ENCODE measurements at regions not wholly inside any gene's neighbourhood (a gene's known extent, or its start where the extent isn't known, plus 50 kb on each side); places are given as distances from the start of the nearest gene placed in this dataset.

GRCh38 chr2:46839045-46839444, 76.6 kb downstream of the MCFD2 start:
- intact Hi-C loops (cut with DNase I): no loop called here
- no peak overlapping the region for H3K4me3 ChIP-seq
- ATAC-seq: no peak

DNA sequence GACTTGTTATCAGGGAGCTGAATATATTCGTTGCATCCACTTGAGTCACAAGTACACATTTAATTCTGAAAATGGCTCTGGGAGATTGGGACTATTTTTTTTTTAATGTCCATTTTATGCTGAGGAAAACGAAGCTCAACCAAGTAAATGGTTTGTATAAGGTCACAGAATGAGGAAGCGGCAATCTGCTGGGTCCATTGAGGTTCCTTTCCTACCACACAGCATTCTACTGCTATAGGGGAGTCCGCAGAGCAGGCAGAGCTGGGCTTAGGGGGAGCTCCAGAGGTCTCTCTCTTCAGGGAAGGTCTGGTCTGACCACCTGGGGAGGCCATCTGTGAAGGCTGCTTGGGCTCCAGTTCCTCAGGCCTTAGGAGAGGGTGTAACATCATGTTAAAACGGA, 77.9 kb downstream of the MCFD2 start:
- WGBS, 3 donors: 90 to 95% (median 93%) methylated on average over 5 of the region's 5 CpGs
- Histone ChIP-seq H3K27me3 (ENCODE audit: insufficient read depth in 3 of 3, low read length in 2 of 3) (no peaks in the 10 kb centered on the region), H3K4me3 (no peak overlapping the region), H3K4me1 (no peaks in the 10 kb centered on the region), H3K36me3 (ENCODE audit: insufficient read depth in 1 of 2, low read depth in 1 of 2) (no peaks in the 10 kb centered on the region), H3K27ac (no peak overlapping the region), H3K9me3 (no peaks in the 10 kb centered on the region)
- ATAC-seq (no peak), DNase-seq (no peak)
- intact Hi-C loops (cut with DNase I): no loop called here
- TF ChIP-seq, protein P1, sequence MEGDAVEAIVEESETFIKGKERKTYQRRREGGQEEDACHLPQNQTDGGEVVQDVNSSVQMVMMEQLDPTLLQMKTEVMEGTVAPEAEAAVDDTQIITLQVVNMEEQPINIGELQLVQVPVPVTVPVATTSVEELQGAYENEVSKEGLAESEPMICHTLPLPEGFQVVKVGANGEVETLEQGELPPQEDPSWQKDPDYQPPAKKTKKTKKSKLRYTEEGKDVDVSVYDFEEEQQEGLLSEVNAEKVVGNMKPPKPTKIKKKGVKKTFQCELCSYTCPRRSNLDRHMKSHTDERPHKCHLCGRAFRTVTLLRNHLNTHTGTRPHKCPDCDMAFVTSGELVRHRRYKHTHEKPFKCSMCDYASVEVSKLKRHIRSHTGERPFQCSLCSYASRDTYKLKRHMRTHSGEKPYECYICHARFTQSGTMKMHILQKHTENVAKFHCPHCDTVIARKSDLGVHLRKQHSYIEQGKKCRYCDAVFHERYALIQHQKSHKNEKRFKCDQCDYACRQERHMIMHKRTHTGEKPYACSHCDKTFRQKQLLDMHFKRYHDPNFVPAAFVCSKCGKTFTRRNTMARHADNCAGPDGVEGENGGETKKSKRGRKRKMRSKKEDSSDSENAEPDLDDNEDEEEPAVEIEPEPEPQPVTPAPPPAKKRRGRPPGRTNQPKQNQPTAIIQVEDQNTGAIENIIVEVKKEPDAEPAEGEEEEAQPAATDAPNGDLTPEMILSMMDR (IDR thresholded peaks at IDR 0.05): no peak

More at GRCh38 chr2:46839045-46839444, 76.6 kb downstream of the MCFD2 start:
- no peak overlapping the region for H3K27ac ChIP-seq
- H3K9me3 ChIP-seq: no peaks in the 10 kb centered on the region
- TF ChIP-seq, protein P1 (IDR thresholded peaks at IDR 0.05): no peak
- no peak for DNase-seq
- H3K27me3 ChIP-seq (ENCODE audit: insufficient read depth in 3 of 3, low read length in 2 of 3): no peaks in the 10 kb centered on the region
- no peaks in the 10 kb centered on the region for H3K36me3 ChIP-seq (ENCODE audit: insufficient read depth in 1 of 2, low read depth in 1 of 2)
- 57 to 88% (median 85%) methylated on average over 3 of the region's 3 CpGs for WGBS, 3 donors
- H3K4me1 ChIP-seq: no peaks in the 10 kb centered on the region

DNA sequence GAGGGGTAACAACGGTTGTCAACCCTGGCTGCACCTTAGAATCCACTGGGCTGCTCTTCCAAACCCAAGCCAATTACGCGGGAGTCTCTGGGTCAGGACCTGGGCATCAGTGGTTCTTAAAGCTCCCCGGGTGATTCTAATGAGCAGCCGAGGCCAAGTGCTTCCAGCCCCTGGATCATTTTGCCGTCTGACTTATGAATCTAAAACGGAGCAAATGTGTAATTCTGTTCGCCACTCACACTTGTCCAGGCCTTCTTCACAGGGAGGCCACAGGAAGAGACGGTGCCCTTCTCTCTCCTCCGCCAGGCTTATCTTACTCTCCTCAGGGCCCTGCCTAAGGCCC, 78.5 kb downstream of the MCFD2 start:
- TF ChIP-seq, protein P1 (IDR thresholded peaks at IDR 0.05): no peak
- Histone ChIP-seq H3K4me3 (no peak overlapping the region), H3K36me3 (ENCODE audit: insufficient read depth in 1 of 2, low read depth in 1 of 2) (no peaks in the 10 kb centered on the region), H3K9me3 (no peaks in the 10 kb centered on the region), H3K27me3 (ENCODE audit: insufficient read depth in 3 of 3, low read length in 2 of 3) (no peaks in the 10 kb centered on the region), H3K4me1 (no peaks in the 10 kb centered on the region), H3K27ac (no peak overlapping the region)
- WGBS, 3 donors: 85 to 92% (median 90%) methylated on average over 10 of the region's 10 CpGs
- intact Hi-C loops (cut with DNase I): no loop called here
- DNase-seq: no peak
- ATAC-seq: no peak

- intact Hi-C loops (cut with DNase I): no loop called here
- H3K36me3 ChIP-seq (ENCODE audit: insufficient read depth in 1 of 2, low read depth in 1 of 2): no peaks in the 10 kb centered on the region
- ATAC-seq (peak in 3 of 4 donors; percentile 8 to 30 (median 28)), DNase-seq (no peak)
- H3K4me1 ChIP-seq: no peaks in the 10 kb centered on the region
- H3K27ac ChIP-seq: no peak overlapping the region
- TF ChIP-seq, protein P1 (IDR thresholded peaks at IDR 0.05): no peak
- H3K27me3 ChIP-seq (ENCODE audit: insufficient read depth in 3 of 3, low read length in 2 of 3): no peaks in the 10 kb centered on the region
- H3K4me3 ChIP-seq: no peak overlapping the region
- no peaks in the 10 kb centered on the region for H3K9me3 ChIP-seq
- WGBS, 3 donors: 70 to 77% (median 76%) methylated on average over 12 of the region's 12 CpGs
Measured at GRCh38 chr2:46836295-46837111, 79.1 kb downstream of the MCFD2 start.

GRCh38 chr2:46835520-46835919, 80.1 kb downstream of the MCFD2 start:
- Histone ChIP-seq H3K36me3 (ENCODE audit: insufficient read depth in 1 of 2, low read depth in 1 of 2) (no peaks in the 10 kb centered on the region), H3K27ac (no peak overlapping the region), H3K4me3 (no peak overlapping the region), H3K4me1 (no peaks in the 10 kb centered on the region), H3K9me3 (no peaks in the 10 kb centered on the region), H3K27me3 (ENCODE audit: insufficient read depth in 3 of 3, low read length in 2 of 3) (no peaks in the 10 kb centered on the region)
- 90 to 94% (median 93%) methylated on average over 6 of the region's 6 CpGs for WGBS, 3 donors
- intact Hi-C loops (cut with DNase I): no loop called here
- ATAC-seq (no peak), DNase-seq (no peak)
- TF ChIP-seq, protein P1 (IDR thresholded peaks at IDR 0.05): no peak
